H1 (cell line): ENCODE measurements at regions not wholly inside any gene's neighbourhood (a gene's known extent, or its start where the extent isn't known, plus 50 kb on each side); places are given as distances from the start of the nearest gene placed in this dataset.

Experiments
- CTCF ChIA-PET: fragments of 300-600 bp; sonication (Branson Sonifier 250); formaldehyde crosslinking; loops from one replicate; lab custom pipeline; 2021; ENCODE audit not compliant: partially characterized antibody; lab: Charles Lee
- POLR2A ChIA-PET: fragments of 300-600 bp; sonication (Branson Sonifier 250); formaldehyde crosslinking; loops from one replicate; lab custom pipeline; 2021; ENCODE audit warnings: inconsistent platforms; ENCODE audit not compliant: partially characterized antibody; lab: Charles Lee
- DNase-seq, 2 experiments: peaks; one replicate each; pipeline versions ENCODE4 v3.0.0 to v3.0.0-alpha.2; 2010 to 2022; ENCODE audit warnings: low spot score in 2 of 2, low read depth in 1 of 2, mixed read lengths in 1 of 2
- FAIRE-seq: peaks from 2 replicates; lab custom pipeline; 2011; peaks lifted over from hg19 to GRCh38; lab: Jason Lieb, UNC
- H2AFZ ChIP-seq: 2 replicates; pipeline ENCODE4 v1.8.1; 2012; ENCODE audit warnings: low read length, inconsistent platforms
- H2AK5ac ChIP-seq: 2 replicates; pipeline ENCODE4 v1.6.1; 2013; ENCODE audit warnings: low read depth, low read length
- H2BK120ac ChIP-seq: replicated peaks from 2 replicates; pipeline ENCODE3; 2013; ENCODE audit warnings: low read depth, low read length, inconsistent platforms
- H2BK12ac ChIP-seq: 2 replicates; pipeline ENCODE4 v1.6.1; 2013; ENCODE audit warnings: low read depth, low read length
- H2BK15ac ChIP-seq: 2 replicates; pipeline ENCODE4 v1.6.1; 2013; ENCODE audit warnings: low read length
- H2BK20ac ChIP-seq: 2 replicates; pipeline ENCODE4 v1.6.1; 2013; ENCODE audit warnings: low read length
- H2BK5ac ChIP-seq: 2 replicates; pipeline ENCODE4 v1.6.1; 2013; ENCODE audit warnings: low read depth, low read length
- H3K14ac ChIP-seq: 2 replicates; pipeline ENCODE4 v1.6.1; 2013; ENCODE audit warnings: inconsistent platforms; ENCODE audit not compliant: insufficient read length
- H3K18ac ChIP-seq: 2 replicates; pipeline ENCODE4 v1.6.1; 2013; ENCODE audit warnings: low read length; ENCODE audit errors: extremely low read depth
- H3K23ac ChIP-seq: 2 replicates; pipeline ENCODE4 v1.6.1; 2013; ENCODE audit warnings: inconsistent platforms; ENCODE audit not compliant: insufficient read length
- H3K23me2 ChIP-seq: 2 replicates; pipeline ENCODE4 v1.6.1; 2013; ENCODE audit warnings: low read depth, low read length
- H3K27ac ChIP-seq: 2 replicates; pipeline ENCODE4 v1.6.1; 2011; ENCODE audit warnings: low read depth, low read length, inconsistent platforms
- H3K27me3 ChIP-seq, 4 experiments: replicated peaks in 1 of 4; 1 replicate in 1 of 4; 2 replicates in 3 of 4; pipeline versions ENCODE4 v1.6.1 to v1.8.1; 2011 to 2013; ENCODE audit warnings: low read length in 3 of 4, mild to moderate bottlenecking in 3 of 4, inconsistent platforms in 2 of 4, mixed read lengths in 2 of 4, moderate library complexity in 1 of 4; ENCODE audit not compliant: control insufficient read depth in 3 of 4, insufficient read depth in 3 of 4; ENCODE audit errors: extremely low read depth in 1 of 4
- H3K36me3 ChIP-seq, 4 experiments: 2 replicates each; pipeline versions ENCODE4 v1.6.1 to v1.8.1; 2011 to 2013; ENCODE audit warnings: mild to moderate bottlenecking in 4 of 4, low read length in 3 of 4, moderate library complexity in 2 of 4, control low read depth in 1 of 4, inconsistent platforms in 1 of 4; ENCODE audit not compliant: insufficient read depth in 4 of 4, control insufficient read depth in 2 of 4
- H3K4ac ChIP-seq: replicated peaks from 2 replicates; pipeline ENCODE3; 2013; ENCODE audit warnings: low read length, low read depth, mixed read lengths, inconsistent platforms; ENCODE audit not compliant: insufficient read length
- H3K4me1 ChIP-seq, 4 experiments: replicated peaks in 1 of 4; 1 replicate in 1 of 4; 2 replicates in 3 of 4; pipeline versions ENCODE4 v1.6.1 to v1.8.1; 2011 to 2013; ENCODE audit warnings: low read length in 3 of 4, inconsistent platforms in 2 of 4, mixed read lengths in 1 of 4; ENCODE audit not compliant: insufficient read depth in 4 of 4, control insufficient read depth in 3 of 4
- H3K4me2 ChIP-seq, 2 experiments: 2 replicates each; pipeline versions ENCODE4 v1.6.1 to v1.8.1; 2011 to 2013; ENCODE audit warnings: low read depth in 2 of 2, low read length in 2 of 2, control low read depth in 1 of 2, inconsistent platforms in 1 of 2, mild to moderate bottlenecking in 1 of 2; ENCODE audit not compliant: insufficient read depth in 1 of 2
- H3K4me3 ChIP-seq, 4 experiments: fragments of 200-600, 300-600 bp in 1 of 4; sonication (generic), shearing (Covaris generic), sonication (Bioruptor Twin) in 1 of 4; 2 replicates each; pipeline versions ENCODE4 v1.5.1 to v1.8.1; 2011 to 2016; ENCODE audit warnings: low read length in 4 of 4, low read depth in 3 of 4, control low read depth in 2 of 4, inconsistent platforms in 2 of 4, mild to moderate bottlenecking in 2 of 4, mixed read lengths in 1 of 4, moderate library complexity in 1 of 4; ENCODE audit not compliant: insufficient read depth in 2 of 4; ENCODE audit errors: extremely low read depth in 1 of 4
- H3K56ac ChIP-seq: replicated peaks from 2 replicates; pipeline ENCODE3; 2013; ENCODE audit warnings: low read depth, mild to moderate bottlenecking, mixed read lengths, low read length, inconsistent platforms; ENCODE audit not compliant: insufficient read length
- H3K79me1 ChIP-seq: 2 replicates; pipeline ENCODE4 v1.6.1; 2013; ENCODE audit warnings: low read depth, low read length, control low read depth
- H3K79me2 ChIP-seq, 2 experiments: 2 replicates each; pipeline versions ENCODE4 v1.6.1 to v1.8.1; 2012 to 2013; ENCODE audit warnings: low read length in 2 of 2, mild to moderate bottlenecking in 2 of 2, inconsistent platforms in 1 of 2; ENCODE audit not compliant: insufficient read depth in 2 of 2, control insufficient read depth in 1 of 2
- H3K9ac ChIP-seq, 4 experiments: replicated peaks in 1 of 4; 1 replicate in 1 of 4; 2 replicates in 3 of 4; pipeline versions ENCODE4 v1.6.1 to v1.8.1; 2011 to 2013; ENCODE audit warnings: low read depth in 3 of 4, low read length in 3 of 4, control low read depth in 2 of 4, mild to moderate bottlenecking in 2 of 4, moderate library complexity in 2 of 4, inconsistent platforms in 1 of 4; ENCODE audit errors: extremely low read depth in 1 of 4
- H3K9me3 ChIP-seq, 2 experiments: 2 replicates each; pipeline versions ENCODE4 v1.6.1 to v1.8.1; 2012 to 2013; ENCODE audit warnings: mild to moderate bottlenecking in 2 of 2, moderate library complexity in 2 of 2, control low read depth in 1 of 2, inconsistent platforms in 1 of 2, low read depth in 1 of 2, low read length in 1 of 2, mixed read lengths in 1 of 2; ENCODE audit not compliant: insufficient read depth in 2 of 2
- H4K20me1 ChIP-seq, 2 experiments: replicated peaks in 1 of 2; 2 replicates each; pipeline versions ENCODE3 to v1.8.1; 2011 to 2013; ENCODE audit warnings: inconsistent platforms in 2 of 2, low read length in 2 of 2, mild to moderate bottlenecking in 1 of 2; ENCODE audit not compliant: insufficient read depth in 2 of 2, control insufficient read depth in 1 of 2
- H4K5ac ChIP-seq: 2 replicates; pipeline ENCODE4 v1.6.1; 2013; ENCODE audit warnings: low read length, low read depth, mixed read lengths, inconsistent platforms; ENCODE audit not compliant: insufficient read length
- H4K8ac ChIP-seq: 2 replicates; pipeline ENCODE4 v1.8.0; 2013; ENCODE audit warnings: mild to moderate bottlenecking, moderate library complexity, low read length, inconsistent platforms; ENCODE audit not compliant: insufficient read depth; ENCODE audit errors: extremely low read depth
- H4K91ac ChIP-seq: replicated peaks from 2 replicates; pipeline ENCODE3; 2013; ENCODE audit warnings: low read length, mixed read lengths, inconsistent platforms; ENCODE audit not compliant: insufficient read length
- MAFK ChIP-seq: IDR thresholded peaks from 2 replicates; pipeline ENCODE4 v1.6.1; 2012; ENCODE audit warnings: low read depth, mild to moderate bottlenecking, improper control_type of control experiment, low read length
- TAF7 ChIP-seq: optimal IDR thresholded peaks from 2 replicates; pipeline ENCODE3; 2011; ENCODE audit warnings: low read depth, mild to moderate bottlenecking, inconsistent platforms, low read length, moderate library complexity, borderline replicate concordance
- WGBS, 2 experiments: shearing (Covaris generic) in 1 of 2; methylation state at CpG; one replicate each; pipeline versions ENCODE4 v1.1.6 to v1.1.7; 2013 to 2015; ENCODE audit warnings: low lambda C conversion rate in 2 of 2, mixed read lengths in 2 of 2, inconsistent platforms in 1 of 2, low coverage in 1 of 2, missing lambda C conversion rate in 1 of 2; ENCODE audit not compliant: insufficient replicate concordance in 2 of 2, insufficient coverage in 1 of 2, insufficient read length in 1 of 2; ENCODE audit errors: extremely low coverage in 1 of 2, missing lambda C conversion rate in 1 of 2; 5-methylcytosine and 5-hydroxymethylcytosine counted together

DNA sequence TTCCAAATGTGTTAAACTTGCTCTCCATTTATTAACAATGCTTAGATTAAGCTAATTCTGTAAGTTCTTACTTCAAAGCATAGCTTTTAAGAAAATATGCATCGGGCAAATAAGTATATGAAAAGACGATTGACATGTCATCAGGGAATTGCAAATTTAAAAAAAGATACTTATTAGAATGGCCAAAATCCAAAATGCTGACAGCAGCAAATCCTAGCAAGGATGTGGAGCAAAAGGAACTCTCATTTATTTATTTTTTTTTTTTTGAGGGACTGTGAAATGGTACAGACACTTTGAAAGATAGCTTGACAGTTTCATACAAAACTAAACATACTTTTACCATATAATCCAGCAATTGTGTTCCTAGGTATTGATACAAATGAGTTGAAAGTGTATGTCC is 779.5 kb upstream of the MDGA2 start:
- Histone ChIP-seq H3K18ac (no peak overlapping the region), H2BK12ac (no peak overlapping the region), H4K91ac (no peak overlapping the region), H2AK5ac (no peak overlapping the region), H2AFZ (no peak overlapping the region), H3K9me3 (no peaks in the 10 kb centered on the region), H3K4me1 (no peaks in the 10 kb centered on the region), H2BK120ac (no peak overlapping the region), H3K56ac (no peak overlapping the region), H3K9ac (no peak overlapping the region), H2BK5ac (no peak overlapping the region), H3K4me3 (no peak overlapping the region), H3K36me3 (no peaks in the 10 kb centered on the region), H3K14ac (no peak overlapping the region), H4K5ac (no peak overlapping the region), H3K27ac (no peak overlapping the region), H3K79me2 (no peaks in the 10 kb centered on the region), H3K79me1 (no peaks in the 10 kb centered on the region), H3K23me2 (no peaks in the 10 kb centered on the region), H3K23ac (no peak overlapping the region), H4K8ac (no peak overlapping the region), H2BK20ac (no peak overlapping the region), H4K20me1 (no peaks in the 10 kb centered on the region), H3K4ac (no peak overlapping the region), H3K27me3 (no peaks in the 10 kb centered on the region), H2BK15ac (no peak overlapping the region), H3K4me2 (no peak overlapping the region)
- ChIA-PET CTCF (interaction anchor here (0.6 kb wide), 1 partner anchor 13 kb away, joined by 3 read pairs; no protein-coding TSS in a partner anchor), POLR2A (interaction anchor here (0.6 kb wide), 1 partner anchor 1320 kb away, joined by 3 read pairs; no protein-coding TSS in a partner anchor)
- TF ChIP-seq TAF7, result no peak
- TF ChIP-seq MAFK, result peak; percentile 39
- FAIRE-seq, result no peak
- DNase-seq, result no peak
- 92% methylated on average over 2 of the region's 2 CpGs; no CpG with 5 or more reads in 1 of the 2 experiments for WGBS, 2 experiments
